HepG2 (cell line): ENCODE measurements at regions not wholly inside any gene's neighbourhood (a gene's known extent, or its start where the extent isn't known, plus 50 kb on each side); places are given as distances from the start of the nearest gene placed in this dataset.

Source experiments
- ATAC-seq: fragments of 200-7000 bp; cut with Tn5 transposase; 3 replicates; pipeline ENCODE4 v1.9.1; 2020; ENCODE audit warnings: mild to moderate bottlenecking, moderate library complexity
- BruUV-seq: library from RNA; stranded (reverse); fragments of 400-500 nt; replicated peaks from 2 replicates; lab custom pipeline; 2021; lab: Mats Ljungman, UMichigan
- CTCF ChIA-PET: fragments of 300-600 bp; formaldehyde crosslinking; extraction: SDS; loops from one replicate; lab custom pipeline; 2021; ENCODE audit warnings: low total read pairs, inconsistent platforms, low intra/inter-chr PET ratio; lab: Yijun Ruan, JAX
- POLR2A ChIA-PET: fragments of 350-600 bp; sonication (Branson Sonifier 250); formaldehyde crosslinking; loops from one replicate; lab custom pipeline; 2020; ENCODE audit warnings: antibody characterized with exemption, inconsistent platforms; lab: Yijun Ruan, JAX
- DNase-seq: peaks from one replicate; pipeline ENCODE4 v3.0.0-alpha.2; 2015; ENCODE audit warnings: low spot score
- FAIRE-seq: peaks from 3 replicates; lab custom pipeline; 2011; peaks lifted over from hg19 to GRCh38; lab: Jason Lieb, UNC
- H2AFZ ChIP-seq: one replicate; pipeline ENCODE4 v1.6.1; 2011; ENCODE audit warnings: low read length, inconsistent platforms
- H3K27ac ChIP-seq: fragments of 300-600 bp; 3 replicates; pipeline ENCODE4 v1.8.0; 2011; ENCODE audit warnings: mixed run types, mild to moderate bottlenecking, mixed read lengths, low read length, inconsistent platforms; ENCODE audit not compliant: insufficient read depth; ENCODE audit errors: extremely low read length
- H3K27me3 ChIP-seq, 2 experiments: fragments of 200-600 bp in 1 of 2; 2 replicates in 1 of 2; 3 replicates in 1 of 2; pipeline versions ENCODE4 v1.6.0 to v1.8.0; 2011; ENCODE audit warnings: low read length in 2 of 2, mild to moderate bottlenecking in 2 of 2, moderate library complexity in 2 of 2, inconsistent platforms in 1 of 2; ENCODE audit not compliant: insufficient read depth in 2 of 2, control insufficient read depth in 1 of 2
- H3K36me3 ChIP-seq, 2 experiments: fragments of 200-600 bp in 1 of 2; replicated peaks in 1 of 2; 2 replicates in 1 of 2; 3 replicates in 1 of 2; pipeline versions ENCODE4 v1.5.1 to v1.8.0; 2011; ENCODE audit warnings: low read length in 2 of 2, inconsistent platforms in 1 of 2; ENCODE audit not compliant: insufficient read depth in 2 of 2, control insufficient read depth in 1 of 2
- H3K4me1 ChIP-seq: 2 replicates; pipeline ENCODE4 v1.5.1; 2012; ENCODE audit warnings: low read length, inconsistent platforms; ENCODE audit not compliant: insufficient read depth
- H3K4me2 ChIP-seq: 2 replicates; pipeline ENCODE4 v1.6.0; 2011; ENCODE audit warnings: low read depth, low read length, inconsistent platforms
- H3K4me3 ChIP-seq, 3 experiments: fragments of 200-600 bp in 1 of 3; sonication (generic), shearing (Covaris generic) in 1 of 3; replicated peaks in 1 of 3; 2 replicates each; pipeline ENCODE4 v1.5.1; 2011 to 2016; ENCODE audit warnings: low read length in 3 of 3, inconsistent platforms in 2 of 3, low read depth in 2 of 3, mild to moderate bottlenecking in 2 of 3, control low read depth in 1 of 3, mixed read lengths in 1 of 3; ENCODE audit not compliant: insufficient read depth in 1 of 3
- H3K79me2 ChIP-seq: one replicate; pipeline ENCODE4 v1.6.1; 2011; ENCODE audit warnings: low read length, inconsistent platforms; ENCODE audit not compliant: insufficient read depth
- H3K9ac ChIP-seq: 2 replicates; pipeline ENCODE4 v1.6.0; 2011; ENCODE audit warnings: mild to moderate bottlenecking, low read depth, low read length, inconsistent platforms; ENCODE audit not compliant: insufficient read depth
- H3K9me3 ChIP-seq: 2 replicates; pipeline ENCODE4 v1.5.1; 2012; ENCODE audit warnings: mild to moderate bottlenecking, low read length
- H4K20me1 ChIP-seq: 2 replicates; pipeline ENCODE4 v1.6.0; 2011; ENCODE audit warnings: inconsistent platforms, mild to moderate bottlenecking, low read length, moderate library complexity; ENCODE audit not compliant: insufficient read depth
- BORCS8-MEF2B ChIP-seq: sonication (generic); formaldehyde crosslinking; IDR thresholded peaks from 2 replicates; pipeline ENCODE4 v1.8.0; 2022; ENCODE audit warnings: mild to moderate bottlenecking, missing genetic modification reagents
- DDIT3 ChIP-seq: sonication (generic); formaldehyde crosslinking; IDR thresholded peaks from 2 replicates; pipeline ENCODE4 v1.4.0; 2020; ENCODE audit warnings: mild to moderate bottlenecking, missing genetic modification reagents
- FOXO1 ChIP-seq: sonication (generic); formaldehyde crosslinking; IDR thresholded peaks from 2 replicates; pipeline ENCODE4 v1.4.0; 2020; ENCODE audit warnings: missing genetic modification reagents
- IKZF1 ChIP-seq: fragments of 450-650 bp; IDR thresholded peaks from 2 replicates; pipeline ENCODE4 v1.7.1; 2016
- PHF8 ChIP-seq: sonication (generic); formaldehyde crosslinking; IDR thresholded peaks from 2 replicates; pipeline ENCODE4 v1.5.0; 2020; ENCODE audit warnings: missing genetic modification reagents
- TCF12 ChIP-seq, 2 experiments: fragments of 450-650 bp in 1 of 2; sonication (generic) in 1 of 2; formaldehyde crosslinking in 1 of 2; IDR thresholded peaks; 2 replicates each; pipeline versions ENCODE4 v1.6.1 to v1.8.0; 2017 to 2022; ENCODE audit warnings: antibody characterized with exemption in 1 of 2, mild to moderate bottlenecking in 1 of 2, missing genetic modification reagents in 1 of 2, moderate library complexity in 1 of 2
- ZBTB44 ChIP-seq: sonication (generic); formaldehyde crosslinking; IDR thresholded peaks from 2 replicates; pipeline ENCODE4 v1.4.0; 2020; ENCODE audit warnings: missing genetic modification reagents
- ZEB1 ChIP-seq: IDR thresholded peaks from 2 replicates; pipeline ENCODE4 v1.6.1; 2012; ENCODE audit warnings: mild to moderate bottlenecking, low read depth, inconsistent platforms; ENCODE audit not compliant: insufficient replicate concordance
- ZIK1 ChIP-seq: sonication (generic); formaldehyde crosslinking; IDR thresholded peaks from 2 replicates; pipeline ENCODE4 v1.5.0; 2020; ENCODE audit warnings: mild to moderate bottlenecking, low read depth, missing genetic modification reagents, borderline replicate concordance
- ZNF772 ChIP-seq: sonication (generic); formaldehyde crosslinking; IDR thresholded peaks from 2 replicates; pipeline ENCODE4 v1.5.0; 2020; ENCODE audit warnings: mild to moderate bottlenecking, missing genetic modification reagents
- ZUFSP ChIP-seq: sonication (generic); formaldehyde crosslinking; IDR thresholded peaks from 2 replicates; pipeline ENCODE4 v1.9.0; 2021; ENCODE audit warnings: missing genetic modification reagents, mild to moderate bottlenecking, borderline replicate concordance
- WGBS: methylation state at CpG from one replicate; pipeline ENCODE4 v1.1.6; 2017; ENCODE audit warnings: low lambda C conversion rate; 5-methylcytosine and 5-hydroxymethylcytosine counted together
- in situ Hi-C: cut with HindIII; loops from 2 replicates; pipeline ENCODE4 v1.10.0; 2017; ENCODE audit warnings: low pct_unique_long_range_greater_than_20kb; ENCODE audit not compliant: extremely low pct_ligation_motif_present
- intact Hi-C: fragments of 100-400 bp; cut with micrococcal nuclease; formaldehyde crosslinking; loops from one replicate; pipeline ENCODE4 v1.10.0; 2022; ENCODE audit not compliant: unreplicated experiment
- TF ChIP-seq, protein P1 (sequence below): IDR thresholded peaks from 2 replicates; pipeline ENCODE4 v1.6.1; 2016; ENCODE audit warnings: control low read depth

GRCh38 chr21:25408666-25409065, 198.6 kb downstream of the MRPL39 start:
- POLR2A ChIA-PET = no interaction called here
- Histone ChIP-seq H3K79me2 (no peaks in the 10 kb centered on the region), H3K36me3 (no peaks in the 10 kb centered on the region), H3K9me3 (peaks cover 44% of the 10 kb centered on the region)
- no TSS peak for BruUV-seq
- no peak for DNase-seq
- in situ Hi-C loops = no loop called here
- TF ChIP-seq, protein P1, sequence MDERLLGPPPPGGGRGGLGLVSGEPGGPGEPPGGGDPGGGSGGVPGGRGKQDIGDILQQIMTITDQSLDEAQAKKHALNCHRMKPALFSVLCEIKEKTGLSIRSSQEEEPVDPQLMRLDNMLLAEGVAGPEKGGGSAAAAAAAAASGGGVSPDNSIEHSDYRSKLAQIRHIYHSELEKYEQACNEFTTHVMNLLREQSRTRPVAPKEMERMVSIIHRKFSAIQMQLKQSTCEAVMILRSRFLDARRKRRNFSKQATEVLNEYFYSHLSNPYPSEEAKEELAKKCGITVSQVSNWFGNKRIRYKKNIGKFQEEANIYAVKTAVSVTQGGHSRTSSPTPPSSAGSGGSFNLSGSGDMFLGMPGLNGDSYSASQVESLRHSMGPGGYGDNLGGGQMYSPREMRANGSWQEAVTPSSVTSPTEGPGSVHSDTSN (CRISPR knock-in tag) = no peak
- TF ChIP-seq ZUFSP = no peak
- no peak for TF ChIP-seq ZIK1
- no peak for TF ChIP-seq ZEB1
- no peak for TF ChIP-seq IKZF1
- TF ChIP-seq ZNF772 = no peak
- TF ChIP-seq TCF12 (IDR thresholded peaks at IDR 0.05) = no peak
- TF ChIP-seq TCF12 (CRISPR knock-in tag; IDR thresholded peaks at IDR 0.05) = no peak
- TF ChIP-seq DDIT3 (CRISPR knock-in tag) = no peak
- no peak for TF ChIP-seq ZBTB44
- TF ChIP-seq BORCS8-MEF2B (CRISPR knock-in tag) = no peak
- TF ChIP-seq PHF8 (CRISPR knock-in tag) = no peak
- TF ChIP-seq FOXO1 (CRISPR knock-in tag) = no peak
- TF ChIP-seq, all 625 proteins: peak for 0
- Histone ChIP-seq H3K4me3 (no peak overlapping the region), H3K4me1 (no peaks in the 10 kb centered on the region), H3K9ac (no peak overlapping the region), H3K4me2 (no peak overlapping the region), H3K27ac (no peak overlapping the region), H2AFZ (no peak overlapping the region), H3K27me3 (no peaks in the 10 kb centered on the region), H4K20me1 (no peaks in the 10 kb centered on the region)
- intact Hi-C loops = no loop called here
- 4% methylated on average over 5 of the region's 5 CpGs for WGBS
- FAIRE-seq = no peak
- CTCF ChIA-PET = no interaction called here
- no peak for ATAC-seq
